CD4-positive, alpha-beta T cell treated with Interleukin-1 beta for 1 hour (primary cell): ENCODE measurements at regions not wholly inside any gene's neighbourhood (a gene's known extent, or its start where the extent isn't known, plus 50 kb on each side); places are given as distances from the start of the nearest gene placed in this dataset.
"Not testable (repeated sequence)": the region's sequence is repeated elsewhere in the genome, so short reads cannot be mapped to it uniquely, and the experiment has no call there.

ENCODE experiments used
- DNase-seq, 2 donors: peaks; one replicate each; pipeline ENCODE4 v3.0.0-alpha.2; 2020 to 2022

- DNase-seq, result no peak
Measured at GRCh38 chr2:238521870-238522269, 95.1 kb downstream of the ASB1 start.

DNA sequence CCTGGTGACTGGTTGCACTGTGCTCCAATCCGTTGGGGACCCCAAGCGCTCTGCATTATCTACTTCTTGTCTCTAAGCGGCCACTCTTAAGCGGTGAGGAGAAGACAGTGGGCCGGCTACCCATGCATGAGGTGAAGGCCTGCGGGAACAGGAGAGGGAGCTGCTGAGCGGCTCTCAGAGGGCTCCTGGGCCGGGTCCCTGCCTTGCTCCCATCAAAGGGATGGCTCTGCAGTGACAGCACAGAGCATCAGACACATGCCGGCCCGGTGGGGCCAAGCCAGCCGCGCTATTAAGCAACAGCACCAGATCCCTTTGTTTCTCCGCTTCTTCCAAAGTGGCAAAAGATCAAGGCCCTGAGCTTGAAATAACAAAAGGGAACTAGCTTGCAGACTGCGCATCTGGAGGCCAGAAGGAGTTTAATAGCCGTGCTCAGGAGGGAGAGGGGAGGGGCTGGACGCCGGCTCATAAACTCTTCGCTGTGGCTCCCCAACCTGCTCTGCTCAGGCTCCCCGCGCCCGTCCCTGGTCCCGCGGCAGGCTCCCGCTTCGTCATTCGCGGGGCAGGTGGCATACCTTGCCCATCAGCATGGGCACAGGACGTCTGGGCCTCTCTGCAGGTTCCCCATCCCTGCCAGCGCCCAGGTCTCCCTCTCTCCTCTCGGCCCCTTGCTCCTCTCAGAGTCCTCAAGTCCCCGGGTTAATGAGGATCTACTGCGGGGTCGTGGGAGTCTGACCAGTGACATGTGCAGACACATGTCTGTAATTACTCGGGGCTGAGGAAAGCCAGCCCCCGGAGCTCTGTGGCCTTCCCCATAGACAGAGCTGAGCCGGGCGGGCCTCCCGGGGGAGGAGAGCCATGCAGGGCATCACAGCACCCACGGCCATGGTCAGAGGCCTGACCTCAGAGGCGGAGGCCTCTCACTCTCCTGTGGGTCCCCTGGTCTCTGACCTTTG, 96.7 kb downstream of the ASB1 start:
- no peak for DNase-seq

DNA sequence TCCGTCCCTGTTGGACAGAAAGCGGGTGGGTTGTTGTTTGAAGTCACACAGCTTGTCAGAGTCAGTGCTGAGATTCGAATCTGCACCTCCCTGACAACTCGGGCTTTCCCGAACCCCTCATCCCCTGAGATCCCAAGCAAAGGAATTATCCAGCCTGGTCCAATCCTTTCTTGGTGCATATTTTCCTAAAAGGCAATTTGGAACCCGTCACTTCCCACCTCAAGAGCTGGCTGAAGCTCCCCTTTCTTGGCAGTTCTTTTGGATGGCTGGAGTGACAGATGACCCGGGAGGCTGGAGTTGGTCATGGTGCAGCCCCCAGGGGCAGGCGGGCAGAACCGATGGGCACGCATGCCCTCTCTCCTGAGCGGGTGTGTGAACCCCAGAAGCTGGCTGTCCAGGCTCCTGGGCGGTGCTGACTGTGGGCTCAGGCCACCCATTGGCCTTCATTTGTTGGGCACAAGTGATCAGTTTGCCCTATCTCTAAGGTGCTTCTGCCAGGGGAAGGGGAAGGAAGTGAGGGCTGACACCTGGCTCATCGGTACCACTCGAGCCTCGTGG, 97.8 kb downstream of the ASB1 start:
- DNase-seq, result no peak

DNA sequence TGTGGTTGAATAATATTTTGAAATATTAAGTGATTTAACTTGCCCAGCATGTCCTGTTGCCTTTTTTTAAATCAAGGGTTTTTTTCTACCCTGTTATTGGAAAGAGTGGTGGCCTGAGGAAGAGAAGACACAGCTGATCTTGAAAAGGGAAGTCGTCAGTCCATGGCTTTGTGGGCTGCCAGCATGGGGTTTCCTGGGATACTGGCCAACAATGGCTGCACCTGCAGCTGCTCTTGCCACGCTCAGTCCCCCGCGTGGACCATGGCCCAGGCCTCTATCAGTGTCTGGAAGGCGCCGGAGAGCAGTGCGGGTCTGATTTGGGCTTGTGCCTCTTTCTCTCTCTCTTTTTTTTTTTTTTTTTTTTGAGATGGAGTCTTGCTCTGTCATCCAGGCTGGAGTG, 99.3 kb downstream of the ASB1 start:
- no peak for DNase-seq

DNA sequence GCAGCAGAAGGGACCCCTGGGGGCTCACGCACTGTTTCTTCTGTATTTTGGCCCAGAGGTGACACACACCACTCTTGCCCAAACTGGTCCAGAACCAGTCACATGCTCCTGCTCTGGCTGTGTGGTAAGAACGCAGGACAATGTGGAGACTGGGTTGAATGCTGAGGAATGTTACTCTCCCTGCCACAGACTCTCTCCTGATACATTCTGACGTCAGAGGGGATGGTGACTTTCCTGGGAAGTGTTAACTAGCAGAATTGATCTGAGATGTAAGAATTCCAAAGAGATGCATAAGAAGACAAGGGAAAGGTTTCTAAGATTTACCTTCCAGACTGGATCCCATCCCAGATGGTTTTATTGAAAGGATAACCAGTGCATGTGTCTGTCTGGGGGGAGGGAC, 100.8 kb downstream of the ASB1 start:
- DNase-seq, result no peak

- DNase-seq, result no peak
Measured at GRCh38 chr2:238528953-238529781, 102.4 kb downstream of the ASB1 start.

DNA sequence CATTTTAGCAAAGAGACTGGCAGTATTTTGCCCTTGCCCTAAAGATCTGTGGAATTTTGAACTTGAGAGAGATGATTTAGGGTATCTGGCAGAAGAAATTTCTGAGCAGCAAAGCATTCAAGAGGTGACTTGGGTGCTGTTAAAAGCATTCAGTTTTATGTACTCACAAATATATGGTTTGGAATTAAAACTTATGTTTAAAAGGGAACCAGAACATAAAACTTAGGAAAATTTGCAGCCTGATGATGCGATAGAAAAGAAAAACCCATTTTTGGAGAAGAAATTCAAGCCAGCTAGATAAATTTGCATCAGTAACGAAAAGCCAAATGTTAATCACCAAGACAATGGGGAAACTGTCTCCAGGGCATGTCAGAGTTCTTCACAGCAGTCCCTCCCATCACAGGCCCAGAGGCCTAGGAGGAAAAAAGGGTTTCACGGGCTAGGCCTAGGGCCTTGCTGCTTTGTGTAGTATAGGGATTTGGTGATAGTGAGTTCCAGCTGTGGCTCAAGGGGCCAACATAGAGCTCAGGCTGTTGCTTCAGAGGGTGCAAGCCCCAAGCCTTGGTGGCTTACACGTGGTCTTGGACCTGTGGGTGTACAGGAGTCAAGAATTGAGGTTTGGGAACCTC, 104.4 kb downstream of the ASB1 start:
- not testable (repeated sequence) for DNase-seq

DNA sequence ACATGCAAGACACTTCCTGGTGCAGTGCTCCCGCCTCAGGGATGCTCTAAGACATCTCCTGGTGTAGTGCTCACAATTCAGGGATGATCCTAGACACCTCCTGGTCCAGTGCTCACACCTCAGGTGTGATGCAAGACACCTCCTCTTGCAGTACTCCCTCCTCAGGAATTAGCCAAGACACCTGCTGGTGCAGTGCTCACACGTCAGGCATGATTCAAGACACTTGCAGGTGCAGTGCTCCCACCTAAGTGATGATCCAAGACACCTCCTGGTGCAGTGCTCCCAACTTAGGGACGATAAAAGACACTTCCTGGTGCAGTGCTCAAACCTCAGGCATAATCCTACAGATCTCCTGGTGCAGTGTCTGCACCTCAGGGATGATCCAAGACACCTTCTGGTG, 117.0 kb downstream of the ASB1 start:
- not testable (repeated sequence) for DNase-seq

- DNase-seq, result no peak
Measured at GRCh38 chr2:238548902-238549462, 122.3 kb downstream of the ASB1 start.

GRCh38 chr2:238549866-238550265, 123.1 kb downstream of the ASB1 start:
- no peak for DNase-seq

DNA sequence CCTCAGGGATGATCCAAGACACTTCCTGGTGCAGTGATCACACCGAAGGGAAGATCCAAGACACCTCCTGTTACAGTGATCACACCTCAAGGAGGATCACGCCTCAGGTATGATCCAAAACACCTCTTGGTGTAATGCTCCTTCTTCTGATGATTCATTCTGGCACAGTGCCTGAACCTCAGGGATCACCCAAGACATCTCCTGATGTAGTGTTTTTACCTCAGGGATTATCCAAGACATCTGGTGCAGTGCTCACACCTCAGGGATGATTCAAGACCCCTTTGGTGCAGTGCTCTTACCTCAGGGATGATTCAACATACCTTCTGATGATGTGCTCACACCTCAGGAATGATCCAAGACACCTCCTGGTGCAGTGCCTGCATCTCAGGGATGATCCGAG, 124.4 kb downstream of the ASB1 start:
- no peak for DNase-seq

DNA sequence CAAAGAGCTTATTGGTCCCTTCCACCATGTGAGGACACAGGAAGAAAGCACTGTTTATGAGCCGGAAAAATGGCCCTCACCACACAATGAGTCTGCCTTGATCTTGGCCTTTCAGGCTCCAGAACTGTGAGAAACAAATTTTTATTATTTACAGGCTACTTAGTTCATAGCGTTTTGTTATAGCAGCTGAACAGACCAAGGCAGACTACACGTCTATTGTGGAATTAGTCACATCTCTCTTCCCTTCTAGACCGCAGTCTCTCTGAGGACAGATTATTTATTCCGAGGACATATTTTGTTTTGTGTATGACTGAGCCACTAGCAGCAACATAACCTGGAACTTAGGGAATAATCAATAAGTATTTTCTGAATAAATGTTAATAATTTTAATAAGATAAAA, 125.5 kb downstream of the ASB1 start:
- DNase-seq, result no peak

DNA sequence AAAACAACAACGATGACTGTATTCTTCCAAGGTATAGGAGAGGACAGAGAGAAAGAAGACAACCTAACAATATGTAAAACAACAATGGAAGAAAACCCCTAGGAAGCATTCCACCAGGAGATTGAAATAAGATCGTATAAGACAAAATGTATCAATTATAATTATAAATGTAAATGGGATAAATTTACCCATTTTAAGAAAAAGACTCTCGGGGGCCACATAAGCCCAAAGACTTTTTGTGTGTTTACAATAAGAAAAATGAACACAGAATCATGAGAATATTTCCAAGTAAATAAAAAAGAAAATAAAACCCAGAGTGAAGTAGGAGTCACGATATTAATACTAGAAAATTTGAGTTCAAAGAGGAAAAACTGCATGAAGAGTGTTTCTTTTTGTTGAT, 126.4 kb downstream of the ASB1 start:
- no peak for DNase-seq

- DNase-seq, result no peak
Measured at GRCh38 chr2:238554468-238555315, 128.0 kb downstream of the ASB1 start.

GRCh38 chr2:238555786-238556542, 129.2 kb downstream of the ASB1 start:
- DNase-seq, result no peak

DNA sequence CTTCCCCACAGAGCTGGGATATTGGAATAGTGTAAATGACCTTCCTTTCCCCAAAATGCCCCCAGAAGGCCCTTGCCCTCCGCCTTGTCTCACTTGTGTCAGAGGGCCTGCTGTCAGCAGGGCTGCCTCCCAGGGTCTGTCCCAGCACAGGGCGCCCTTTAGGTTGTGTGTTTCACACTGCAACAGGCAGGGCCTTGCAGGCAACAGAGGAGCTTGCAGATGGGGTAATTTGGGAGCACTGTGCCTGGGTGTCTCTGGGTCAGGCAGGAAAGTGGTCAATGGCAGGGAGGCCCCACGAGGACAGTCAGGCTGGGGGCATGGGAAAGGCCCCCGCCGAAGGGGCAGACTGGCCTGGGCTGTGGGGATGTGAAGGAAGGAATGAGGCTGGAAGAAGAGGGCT, 130.7 kb downstream of the ASB1 start:
- DNase-seq, result no peak

DNA sequence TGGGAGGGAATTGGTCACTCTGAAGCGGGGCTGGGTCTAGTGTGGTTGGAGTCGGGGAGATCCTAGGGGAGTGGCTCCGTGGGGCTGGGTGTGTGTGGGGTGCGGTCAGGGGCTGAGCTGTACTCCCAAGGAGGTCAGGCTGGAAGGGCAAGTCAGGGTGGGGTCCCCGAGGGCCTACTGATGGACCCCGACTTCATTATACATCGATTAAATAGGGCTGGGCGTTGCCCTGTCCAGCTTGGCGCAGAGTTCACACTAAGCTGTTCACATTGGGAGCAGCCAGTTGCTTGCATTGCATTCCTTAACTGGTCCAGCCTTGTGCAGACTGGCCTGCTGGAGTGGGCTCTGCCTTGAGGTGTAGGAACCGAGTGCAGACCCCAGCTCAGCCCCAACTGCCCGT, 131.2 kb downstream of the ASB1 start:
- DNase-seq, result no peak

GRCh38 chr2:238558456-238559099, 131.9 kb downstream of the ASB1 start:
- no peak for DNase-seq

DNA sequence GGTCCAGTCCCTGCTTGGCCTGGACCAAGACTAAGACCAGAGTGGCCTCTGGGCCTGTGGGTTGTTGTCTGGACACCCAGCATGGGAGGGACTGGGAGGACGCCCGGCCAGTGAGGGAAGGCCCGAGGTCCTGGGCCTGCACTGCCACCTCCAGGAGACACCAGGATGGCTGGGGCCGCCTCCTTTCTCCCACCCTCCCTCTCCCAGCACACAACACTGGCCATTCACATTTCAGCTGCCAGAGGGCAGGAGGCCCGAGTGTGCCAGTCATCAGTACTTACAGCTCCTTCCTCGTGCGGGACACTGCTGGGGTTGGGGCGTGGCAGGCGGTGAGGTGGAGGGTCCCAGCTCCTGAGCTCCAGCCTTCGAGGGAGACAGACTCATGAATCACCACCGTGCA, 133.5 kb downstream of the ASB1 start:
- no peak for DNase-seq

DNA sequence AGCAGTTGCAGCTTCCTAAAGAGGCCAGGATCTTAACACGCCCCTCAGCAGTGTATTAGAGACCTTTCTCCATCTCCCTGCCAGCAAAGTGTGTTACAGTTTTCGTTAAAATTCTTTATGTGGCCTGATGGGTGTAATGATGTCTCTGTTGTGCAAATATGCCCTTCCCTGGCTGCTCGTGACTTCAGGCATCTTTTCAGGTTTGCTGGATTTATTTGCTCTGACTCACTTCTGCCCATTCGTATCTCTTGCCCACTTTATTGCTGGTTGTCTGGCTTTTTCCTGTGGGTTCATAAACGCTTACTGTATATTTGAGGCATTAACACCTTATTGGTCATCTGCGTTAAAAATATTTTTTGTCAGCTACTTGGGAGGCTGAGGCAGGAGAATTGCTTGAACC, 134.5 kb downstream of the ASB1 start:
- DNase-seq, result no peak

DNA sequence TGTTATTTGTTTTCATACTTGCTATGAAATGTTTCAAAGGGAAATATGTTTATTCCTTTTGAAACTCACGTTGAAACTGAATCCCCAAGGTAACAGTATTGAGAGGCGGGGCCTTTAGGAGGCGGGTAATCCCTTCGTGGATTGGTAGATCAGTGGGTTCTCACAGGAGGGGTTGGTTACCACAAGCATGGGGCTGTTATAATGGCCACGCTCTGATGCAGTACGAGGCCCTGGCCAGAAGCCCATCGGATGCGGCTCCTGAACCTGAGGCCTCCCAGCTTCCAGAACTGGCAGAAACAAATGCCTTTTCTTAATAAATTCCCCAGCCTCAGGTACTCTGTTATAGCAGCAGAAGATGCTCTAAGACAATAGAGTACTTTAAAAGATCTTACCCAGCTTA, 135.7 kb downstream of the ASB1 start:
- no peak for DNase-seq
